WTC11 (cell line): ENCODE measurements at regions not wholly inside any gene's neighbourhood (a gene's known extent, or its start where the extent isn't known, plus 50 kb on each side); places are given as distances from the start of the nearest gene placed in this dataset.

ENCODE experiments used
- ATAC-seq: fragments of 200-7000 bp; cut with Tn5 transposase; 2 replicates; pipeline ENCODE4 v1.10.0; 2021; ENCODE audit warnings: mild to moderate bottlenecking, moderate library complexity
- CTCF ChIA-PET: fragments of 300-600 bp; sonication (Branson Sonifier 250); formaldehyde crosslinking; loops from one replicate; lab custom pipeline; 2021; ENCODE audit warnings: antibody characterized with exemption; lab: Charles Lee
- POLR2A ChIA-PET: fragments of 350-600 bp; sonication (Branson Sonifier 250); formaldehyde crosslinking; loops from one replicate; lab custom pipeline; 2021; ENCODE audit warnings: antibody characterized with exemption; lab: Charles Lee
- DNase-seq: peaks from one replicate; pipeline ENCODE4 v3.0.0; 2021; ENCODE audit warnings: low spot score
- H3K27ac Mint-ChIP-seq: 2 replicates; pipeline ENCODE4 v1.8.0; 2021; ENCODE audit warnings: mixed read lengths
- H3K27me3 Mint-ChIP-seq: 2 replicates; pipeline ENCODE4 v1.8.0; 2021; ENCODE audit warnings: low read depth, mild to moderate bottlenecking, moderate library complexity, mixed read lengths
- H3K36me3 Mint-ChIP-seq: 2 replicates; pipeline ENCODE4 v1.8.0; 2021; ENCODE audit warnings: mixed read lengths
- H3K4me1 Mint-ChIP-seq: 2 replicates; pipeline ENCODE4 v1.8.0; 2022; ENCODE audit warnings: mixed read lengths
- H3K4me3 Mint-ChIP-seq: 2 replicates; pipeline ENCODE4 v1.8.0; 2021; ENCODE audit warnings: mild to moderate bottlenecking, moderate library complexity, mixed read lengths
- H3K9me3 Mint-ChIP-seq: 2 replicates; pipeline ENCODE4 v1.8.0; 2021; ENCODE audit warnings: mixed read lengths
- ATF1 ChIP-seq: sonication (generic); formaldehyde crosslinking; IDR thresholded peaks from 2 replicates; pipeline ENCODE4 v1.8.1; 2023; ENCODE audit warnings: mild to moderate bottlenecking, moderate library complexity, missing genetic modification reagents
- CREB1 ChIP-seq: sonication (generic); formaldehyde crosslinking; IDR thresholded peaks from 2 replicates; pipeline ENCODE4 v1.8.0; 2023; ENCODE audit warnings: mild to moderate bottlenecking, missing genetic modification reagents
- ELF4 ChIP-seq: sonication (generic); formaldehyde crosslinking; IDR thresholded peaks from 2 replicates; pipeline ENCODE4 v1.8.1; 2022; ENCODE audit warnings: low read depth, mild to moderate bottlenecking, moderate library complexity, missing genetic modification reagents
- EMX1 ChIP-seq: fragments of 250-450 bp; sonication (Bioruptor Pico); IDR thresholded peaks from 2 replicates; pipeline ENCODE4 v1.8.0; 2021; ENCODE audit warnings: mild to moderate bottlenecking
- FOXK1 ChIP-seq: sonication (generic); formaldehyde crosslinking; IDR thresholded peaks from 2 replicates; pipeline ENCODE4 v1.8.0; 2022; ENCODE audit warnings: mild to moderate bottlenecking, moderate library complexity, missing genetic modification reagents
- FOXP1 ChIP-seq: sonication (generic); formaldehyde crosslinking; IDR thresholded peaks from 2 replicates; pipeline ENCODE4 v1.8.0; 2022; ENCODE audit warnings: missing genetic modification reagents, mild to moderate bottlenecking, moderate library complexity, borderline replicate concordance
- GRHL2 ChIP-seq: fragments of 250-450 bp; sonication (Bioruptor Pico); IDR thresholded peaks from 2 replicates; pipeline ENCODE4 v1.8.0; 2022; ENCODE audit warnings: mild to moderate bottlenecking, moderate library complexity; ENCODE audit not compliant: insufficient replicate concordance, severe bottlenecking
- MXD4 ChIP-seq: fragments of 250-450 bp; sonication (Bioruptor Pico); IDR thresholded peaks from 2 replicates; pipeline ENCODE4 v1.8.0; 2021; ENCODE audit warnings: mild to moderate bottlenecking, moderate library complexity, borderline replicate concordance
- NR2C2 ChIP-seq: sonication (generic); formaldehyde crosslinking; IDR thresholded peaks from 2 replicates; pipeline ENCODE4 v1.8.0; 2022; ENCODE audit warnings: mild to moderate bottlenecking, missing genetic modification reagents
- NR3C1 ChIP-seq: sonication (generic); formaldehyde crosslinking; conservative IDR thresholded peaks from 2 replicates; pipeline ENCODE4 v1.8.1; 2023; ENCODE audit warnings: low read depth, mild to moderate bottlenecking, missing genetic modification reagents
- OVOL2 ChIP-seq: fragments of 250-450 bp; sonication (Bioruptor Pico); IDR thresholded peaks from 2 replicates; pipeline ENCODE4 v1.9.0; 2021; ENCODE audit warnings: mild to moderate bottlenecking, borderline replicate concordance
- PRRX2 ChIP-seq: fragments of 250-450 bp; sonication (Bioruptor Pico); IDR thresholded peaks from 2 replicates; pipeline ENCODE4 v1.8.0; 2021; ENCODE audit warnings: mild to moderate bottlenecking
- SMAD4 ChIP-seq: sonication (generic); formaldehyde crosslinking; IDR thresholded peaks from 2 replicates; pipeline ENCODE4 v1.8.0; 2022; ENCODE audit warnings: mild to moderate bottlenecking, missing genetic modification reagents
- SP1 ChIP-seq: sonication (generic); formaldehyde crosslinking; conservative IDR thresholded peaks from 2 replicates; pipeline ENCODE4 v1.8.1; 2022; ENCODE audit warnings: missing genetic modification reagents
- TCF7 ChIP-seq: sonication (generic); formaldehyde crosslinking; IDR thresholded peaks from 2 replicates; pipeline ENCODE4 v1.8.0; 2022; ENCODE audit warnings: mild to moderate bottlenecking, low read depth, missing genetic modification reagents, moderate library complexity
- ZNF121 ChIP-seq: sonication (generic); formaldehyde crosslinking; IDR thresholded peaks from 2 replicates; pipeline ENCODE4 v1.8.0; 2023; ENCODE audit warnings: missing genetic modification reagents
- ZNF423 ChIP-seq: fragments of 250-450 bp; sonication (Bioruptor Pico); IDR thresholded peaks from 2 replicates; pipeline ENCODE4 v2.1.2; 2022; ENCODE audit warnings: mild to moderate bottlenecking, moderate library complexity
- TF ChIP-seq, protein P1 (sequence below): fragments of 200-600 bp; IDR thresholded peaks from 2 replicates; pipeline ENCODE4 v1.8.0; 2022; ENCODE audit warnings: antibody characterized with exemption
- TF ChIP-seq, protein P2 (sequence below): sonication (generic); formaldehyde crosslinking; IDR thresholded peaks from 2 replicates; pipeline ENCODE4 v1.8.0; 2022; ENCODE audit warnings: mild to moderate bottlenecking, missing genetic modification reagents
- TF ChIP-seq, protein P3 (sequence below): sonication (generic); formaldehyde crosslinking; IDR thresholded peaks from 2 replicates; pipeline ENCODE4 v1.8.1; 2023; ENCODE audit warnings: mild to moderate bottlenecking, missing genetic modification reagents, moderate library complexity
- TF ChIP-seq, protein P4 (sequence below): sonication (generic); formaldehyde crosslinking; IDR thresholded peaks from 2 replicates; pipeline ENCODE4 v1.8.1; 2023; ENCODE audit warnings: mild to moderate bottlenecking, moderate library complexity, missing genetic modification reagents
- TF ChIP-seq, protein P5 (sequence below): sonication (generic); formaldehyde crosslinking; IDR thresholded peaks from 2 replicates; pipeline ENCODE4 v1.8.0; 2022; ENCODE audit warnings: mild to moderate bottlenecking, missing genetic modification reagents
- TF ChIP-seq, protein P6 (sequence below): sonication (generic); formaldehyde crosslinking; IDR thresholded peaks from 2 replicates; pipeline ENCODE4 v1.8.1; 2022; ENCODE audit warnings: low read depth, mild to moderate bottlenecking, moderate library complexity, missing genetic modification reagents, borderline replicate concordance

DNA sequence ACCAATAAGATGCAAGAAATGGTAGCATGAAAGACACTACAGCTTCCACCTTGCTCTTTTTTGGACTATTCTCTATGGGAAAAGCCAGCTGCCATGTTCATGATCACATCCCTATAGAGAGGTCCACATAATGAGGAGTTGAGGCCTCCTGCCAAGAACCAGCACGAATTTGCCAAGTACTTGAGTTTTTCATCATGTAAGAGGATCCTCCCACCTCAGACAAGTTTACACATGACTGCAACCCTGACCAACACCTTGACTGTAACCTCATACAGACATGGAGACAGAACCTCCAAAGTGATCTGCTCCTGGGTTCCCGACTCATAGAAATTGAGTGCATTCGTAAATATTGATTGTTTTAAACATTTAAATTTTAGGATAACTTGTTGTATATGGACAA, 135.2 kb upstream of the TSPAN5 start (continued):
- TF ChIP-seq, protein P1, sequence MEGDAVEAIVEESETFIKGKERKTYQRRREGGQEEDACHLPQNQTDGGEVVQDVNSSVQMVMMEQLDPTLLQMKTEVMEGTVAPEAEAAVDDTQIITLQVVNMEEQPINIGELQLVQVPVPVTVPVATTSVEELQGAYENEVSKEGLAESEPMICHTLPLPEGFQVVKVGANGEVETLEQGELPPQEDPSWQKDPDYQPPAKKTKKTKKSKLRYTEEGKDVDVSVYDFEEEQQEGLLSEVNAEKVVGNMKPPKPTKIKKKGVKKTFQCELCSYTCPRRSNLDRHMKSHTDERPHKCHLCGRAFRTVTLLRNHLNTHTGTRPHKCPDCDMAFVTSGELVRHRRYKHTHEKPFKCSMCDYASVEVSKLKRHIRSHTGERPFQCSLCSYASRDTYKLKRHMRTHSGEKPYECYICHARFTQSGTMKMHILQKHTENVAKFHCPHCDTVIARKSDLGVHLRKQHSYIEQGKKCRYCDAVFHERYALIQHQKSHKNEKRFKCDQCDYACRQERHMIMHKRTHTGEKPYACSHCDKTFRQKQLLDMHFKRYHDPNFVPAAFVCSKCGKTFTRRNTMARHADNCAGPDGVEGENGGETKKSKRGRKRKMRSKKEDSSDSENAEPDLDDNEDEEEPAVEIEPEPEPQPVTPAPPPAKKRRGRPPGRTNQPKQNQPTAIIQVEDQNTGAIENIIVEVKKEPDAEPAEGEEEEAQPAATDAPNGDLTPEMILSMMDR: no peak
- TF ChIP-seq, protein P2, sequence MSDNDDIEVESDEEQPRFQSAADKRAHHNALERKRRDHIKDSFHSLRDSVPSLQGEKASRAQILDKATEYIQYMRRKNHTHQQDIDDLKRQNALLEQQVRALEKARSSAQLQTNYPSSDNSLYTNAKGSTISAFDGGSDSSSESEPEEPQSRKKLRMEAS (CRISPR knock-in tag): no peak
- no peak for TF ChIP-seq FOXP1 (CRISPR knock-in tag)
- TF ChIP-seq, protein P3, sequence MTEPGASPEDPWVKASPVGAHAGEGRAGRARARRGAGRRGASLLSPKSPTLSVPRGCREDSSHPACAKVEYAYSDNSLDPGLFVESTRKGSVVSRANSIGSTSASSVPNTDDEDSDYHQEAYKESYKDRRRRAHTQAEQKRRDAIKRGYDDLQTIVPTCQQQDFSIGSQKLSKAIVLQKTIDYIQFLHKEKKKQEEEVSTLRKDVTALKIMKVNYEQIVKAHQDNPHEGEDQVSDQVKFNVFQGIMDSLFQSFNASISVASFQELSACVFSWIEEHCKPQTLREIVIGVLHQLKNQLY (CRISPR knock-in tag): no peak

DNA sequence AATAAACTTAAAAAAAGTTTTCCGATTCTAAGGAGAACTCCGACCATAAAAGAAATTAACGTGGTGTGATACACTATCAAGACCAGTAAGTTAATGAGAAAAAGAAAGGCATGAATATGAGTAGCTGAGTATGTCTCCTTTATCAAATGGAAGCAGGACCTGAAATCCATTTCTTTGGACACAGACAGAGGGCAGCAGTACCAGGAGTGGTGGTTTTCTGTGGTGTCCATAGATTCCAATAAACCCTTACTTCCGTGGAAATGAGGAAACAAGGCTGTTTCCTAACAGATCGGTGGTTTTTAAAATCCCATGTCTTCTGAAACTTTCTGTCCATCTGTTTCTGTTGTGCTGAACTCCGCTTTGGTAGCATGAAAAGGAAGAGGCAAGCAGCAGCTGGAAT, 128.5 kb upstream of the TSPAN5 start:
- Mint-ChIP-seq H3K4me1 (no peaks in the 10 kb centered on the region), H3K4me3 (no peak overlapping the region), H3K27ac (no peak overlapping the region)

DNA sequence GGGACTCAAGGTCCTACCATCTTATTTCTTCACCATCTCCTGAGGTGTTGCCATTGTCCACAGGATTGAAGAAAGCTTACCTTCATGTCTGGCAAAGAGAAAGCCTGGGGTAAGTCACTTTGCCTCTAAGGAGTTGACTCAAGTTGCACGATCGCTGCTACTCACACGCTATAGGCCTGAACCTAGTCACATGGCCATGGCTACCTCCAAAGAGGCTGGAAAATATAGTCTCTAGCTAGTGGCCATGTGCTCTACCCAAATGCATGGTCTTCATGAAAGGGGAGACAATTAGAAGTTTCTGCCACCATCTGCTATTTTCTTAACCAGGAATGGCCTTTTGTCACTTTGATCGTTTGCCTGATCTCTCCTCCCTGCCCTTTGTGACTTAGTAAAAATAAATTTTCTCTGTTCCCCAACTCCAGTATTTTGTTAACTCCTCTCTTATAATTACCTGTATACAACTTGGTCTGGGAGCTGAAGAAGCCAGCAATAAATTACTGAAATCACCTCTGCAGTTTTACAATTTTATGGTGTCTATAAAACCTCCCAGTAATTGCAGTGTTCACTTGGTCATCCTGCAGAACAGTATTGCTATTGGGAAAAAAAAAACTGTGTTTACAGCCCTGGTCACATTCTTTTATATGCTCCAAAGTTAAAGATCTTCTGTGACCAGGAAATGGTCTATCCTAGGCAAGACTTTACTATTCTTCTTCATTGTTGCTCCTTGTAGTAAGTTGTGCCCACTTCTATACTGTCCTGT, 126.7 kb upstream of the TSPAN5 start:
- H3K27me3 Mint-ChIP-seq: no peaks in the 10 kb centered on the region
- POLR2A ChIA-PET: no interaction called here
- H3K9me3 Mint-ChIP-seq: peaks cover 10% of the 10 kb centered on the region
- DNase-seq (no peak), ATAC-seq (no peak)
- H3K36me3 Mint-ChIP-seq: no peaks in the 10 kb centered on the region
- H3K27ac Mint-ChIP-seq: no peak overlapping the region
- TF ChIP-seq NR3C1 (CRISPR knock-in tag) (no peak), NR2C2 (CRISPR knock-in tag) (no peak), ELF4 (CRISPR knock-in tag) (no peak)
- TF ChIP-seq, protein P4, sequence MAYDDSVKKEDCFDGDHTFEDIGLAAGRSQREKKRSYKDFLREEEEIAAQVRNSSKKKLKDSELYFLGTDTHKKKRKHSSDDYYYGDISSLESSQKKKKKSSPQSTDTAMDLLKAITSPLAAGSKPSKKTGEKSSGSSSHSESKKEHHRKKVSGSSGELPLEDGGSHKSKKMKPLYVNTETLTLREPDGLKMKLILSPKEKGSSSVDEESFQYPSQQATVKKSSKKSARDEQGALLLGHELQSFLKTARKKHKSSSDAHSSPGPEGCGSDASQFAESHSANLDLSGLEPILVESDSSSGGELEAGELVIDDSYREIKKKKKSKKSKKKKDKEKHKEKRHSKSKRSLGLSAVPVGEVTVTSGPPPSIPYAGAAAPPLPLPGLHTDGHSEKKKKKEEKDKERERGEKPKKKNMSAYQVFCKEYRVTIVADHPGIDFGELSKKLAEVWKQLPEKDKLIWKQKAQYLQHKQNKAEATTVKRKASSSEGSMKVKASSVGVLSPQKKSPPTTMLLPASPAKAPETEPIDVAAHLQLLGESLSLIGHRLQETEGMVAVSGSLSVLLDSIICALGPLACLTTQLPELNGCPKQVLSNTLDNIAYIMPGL (CRISPR knock-in tag): no peak
- CTCF ChIA-PET: interaction anchor here (0.6 to 1.0 kb wide), 2 partner anchors 10 to 154 kb away, joined by 3 read pairs; no protein-coding TSS in a partner anchor
- no peak overlapping the region for H3K4me3 Mint-ChIP-seq
- no peaks in the 10 kb centered on the region for H3K4me1 Mint-ChIP-seq

More for the DNA sequence above, 128.5 kb upstream of the TSPAN5 start:
- DNase-seq (no peak), ATAC-seq (peak; percentile 60)
- ChIA-PET CTCF (no interaction called here), POLR2A (no interaction called here)
- peaks cover 10% of the 10 kb centered on the region for H3K9me3 Mint-ChIP-seq
- TF ChIP-seq ATF1 (no peak), OVOL2 (CRISPR knock-in tag) (no peak), GRHL2 (CRISPR knock-in tag) (no peak), SP1 (no peak), ZNF423 (CRISPR knock-in tag) (no peak), ZNF121 (no peak), PRRX2 (CRISPR knock-in tag) (no peak), EMX1 (CRISPR knock-in tag) (no peak), MXD4 (CRISPR knock-in tag) (no peak), CREB1 (CRISPR knock-in tag) (no peak), TCF7 (CRISPR knock-in tag) (no peak), FOXK1 (CRISPR knock-in tag) (no peak), SMAD4 (CRISPR knock-in tag) (no peak)
- TF ChIP-seq, protein P4 (CRISPR knock-in tag): no peak
- TF ChIP-seq, protein P5, sequence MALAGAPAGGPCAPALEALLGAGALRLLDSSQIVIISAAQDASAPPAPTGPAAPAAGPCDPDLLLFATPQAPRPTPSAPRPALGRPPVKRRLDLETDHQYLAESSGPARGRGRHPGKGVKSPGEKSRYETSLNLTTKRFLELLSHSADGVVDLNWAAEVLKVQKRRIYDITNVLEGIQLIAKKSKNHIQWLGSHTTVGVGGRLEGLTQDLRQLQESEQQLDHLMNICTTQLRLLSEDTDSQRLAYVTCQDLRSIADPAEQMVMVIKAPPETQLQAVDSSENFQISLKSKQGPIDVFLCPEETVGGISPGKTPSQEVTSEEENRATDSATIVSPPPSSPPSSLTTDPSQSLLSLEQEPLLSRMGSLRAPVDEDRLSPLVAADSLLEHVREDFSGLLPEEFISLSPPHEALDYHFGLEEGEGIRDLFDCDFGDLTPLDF (CRISPR knock-in tag): no peak
- TF ChIP-seq, protein P6, sequence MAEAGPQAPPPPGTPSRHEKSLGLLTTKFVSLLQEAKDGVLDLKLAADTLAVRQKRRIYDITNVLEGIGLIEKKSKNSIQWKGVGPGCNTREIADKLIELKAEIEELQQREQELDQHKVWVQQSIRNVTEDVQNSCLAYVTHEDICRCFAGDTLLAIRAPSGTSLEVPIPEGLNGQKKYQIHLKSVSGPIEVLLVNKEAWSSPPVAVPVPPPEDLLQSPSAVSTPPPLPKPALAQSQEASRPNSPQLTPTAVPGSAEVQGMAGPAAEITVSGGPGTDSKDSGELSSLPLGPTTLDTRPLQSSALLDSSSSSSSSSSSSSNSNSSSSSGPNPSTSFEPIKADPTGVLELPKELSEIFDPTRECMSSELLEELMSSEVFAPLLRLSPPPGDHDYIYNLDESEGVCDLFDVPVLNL (CRISPR knock-in tag): no peak
- no peaks in the 10 kb centered on the region for H3K27me3 Mint-ChIP-seq
- no peaks in the 10 kb centered on the region for H3K36me3 Mint-ChIP-seq
